NB4 (cell line): ENCODE measurements at regions not wholly inside any gene's neighbourhood (a gene's known extent, or its start where the extent isn't known, plus 50 kb on each side); places are given as distances from the start of the nearest gene placed in this dataset.
"Not testable (repeated sequence)": the region's sequence is repeated elsewhere in the genome, so short reads cannot be mapped to it uniquely, and the experiment has no call there.

Experiments used
- MAX ChIP-seq: IDR thresholded peaks from 2 replicates; pipeline ENCODE4 v1.6.1; 2011; ENCODE audit warnings: low read depth, low read length
- MYC ChIP-seq: IDR thresholded peaks from 2 replicates; pipeline ENCODE4 v1.6.1; 2011; ENCODE audit warnings: low read depth, low read length
- POLR2A ChIP-seq: IDR thresholded peaks from 2 replicates; pipeline ENCODE4 v1.6.1; 2011; ENCODE audit warnings: mild to moderate bottlenecking; ENCODE audit not compliant: insufficient read length; ENCODE audit errors: extremely low read depth
- TF ChIP-seq, protein P1 (sequence below): IDR thresholded peaks from one replicate; pipeline ENCODE4 v1.5.1; 2012; ENCODE audit warnings: low read depth, low read length

DNA sequence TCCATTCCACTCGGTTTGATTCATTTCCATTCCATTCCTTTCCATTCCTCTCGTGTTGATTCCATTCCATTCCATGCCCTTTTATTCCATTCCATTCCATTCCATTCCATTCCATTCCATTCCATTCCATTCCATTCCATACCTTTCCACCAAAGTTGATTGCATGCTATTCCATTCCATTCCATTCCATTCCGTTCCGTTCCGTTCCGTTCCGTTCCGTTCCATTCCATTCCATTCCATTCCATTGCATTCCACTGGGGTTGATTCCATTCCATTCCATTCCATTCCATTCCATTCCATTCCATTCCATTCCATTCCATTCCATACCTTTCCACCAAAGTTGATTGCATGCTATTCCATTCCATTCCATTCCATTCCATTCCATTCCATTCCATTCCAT, 154.3 kb downstream of the CWH43 start:
- TF ChIP-seq MAX, POLR2A, MYC: not testable (repeated sequence)
- TF ChIP-seq, protein P1, sequence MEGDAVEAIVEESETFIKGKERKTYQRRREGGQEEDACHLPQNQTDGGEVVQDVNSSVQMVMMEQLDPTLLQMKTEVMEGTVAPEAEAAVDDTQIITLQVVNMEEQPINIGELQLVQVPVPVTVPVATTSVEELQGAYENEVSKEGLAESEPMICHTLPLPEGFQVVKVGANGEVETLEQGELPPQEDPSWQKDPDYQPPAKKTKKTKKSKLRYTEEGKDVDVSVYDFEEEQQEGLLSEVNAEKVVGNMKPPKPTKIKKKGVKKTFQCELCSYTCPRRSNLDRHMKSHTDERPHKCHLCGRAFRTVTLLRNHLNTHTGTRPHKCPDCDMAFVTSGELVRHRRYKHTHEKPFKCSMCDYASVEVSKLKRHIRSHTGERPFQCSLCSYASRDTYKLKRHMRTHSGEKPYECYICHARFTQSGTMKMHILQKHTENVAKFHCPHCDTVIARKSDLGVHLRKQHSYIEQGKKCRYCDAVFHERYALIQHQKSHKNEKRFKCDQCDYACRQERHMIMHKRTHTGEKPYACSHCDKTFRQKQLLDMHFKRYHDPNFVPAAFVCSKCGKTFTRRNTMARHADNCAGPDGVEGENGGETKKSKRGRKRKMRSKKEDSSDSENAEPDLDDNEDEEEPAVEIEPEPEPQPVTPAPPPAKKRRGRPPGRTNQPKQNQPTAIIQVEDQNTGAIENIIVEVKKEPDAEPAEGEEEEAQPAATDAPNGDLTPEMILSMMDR = not testable (repeated sequence)
